Esophagus muscularis mucosa (tissue), 3 donors: ENCODE measurements at regions not wholly inside any gene's neighbourhood (a gene's known extent, or its start where the extent isn't known, plus 50 kb on each side); places are given as distances from the start of the nearest gene placed in this dataset.

ENCODE experiments used
- POLR2A ChIP-seq: fragments of 450-650 bp; IDR thresholded peaks from one replicate; pipeline ENCODE4 v1.6.1; 2017; ENCODE audit warnings: antibody characterized with exemption, moderate library complexity, mild to moderate bottlenecking, low read depth
- POLR2AphosphoS5 ChIP-seq, 2 donors: sonication (generic); formaldehyde crosslinking; IDR thresholded peaks; one replicate each; pipeline ENCODE4 v1.6.1; 2017; ENCODE audit warnings: antibody characterized with exemption in 2 of 2
- TF ChIP-seq, protein P1 (sequence below), 3 experiments: fragments of 200-600 bp in 2 of 3; fragments of 450-650 bp in 1 of 3; sonication (generic) in 2 of 3; IDR thresholded peaks; one replicate each; pipeline ENCODE4 v1.5.1; 2017 to 2019; ENCODE audit warnings: antibody characterized with exemption in 3 of 3, mild to moderate bottlenecking in 2 of 3, moderate library complexity in 1 of 3

DNA sequence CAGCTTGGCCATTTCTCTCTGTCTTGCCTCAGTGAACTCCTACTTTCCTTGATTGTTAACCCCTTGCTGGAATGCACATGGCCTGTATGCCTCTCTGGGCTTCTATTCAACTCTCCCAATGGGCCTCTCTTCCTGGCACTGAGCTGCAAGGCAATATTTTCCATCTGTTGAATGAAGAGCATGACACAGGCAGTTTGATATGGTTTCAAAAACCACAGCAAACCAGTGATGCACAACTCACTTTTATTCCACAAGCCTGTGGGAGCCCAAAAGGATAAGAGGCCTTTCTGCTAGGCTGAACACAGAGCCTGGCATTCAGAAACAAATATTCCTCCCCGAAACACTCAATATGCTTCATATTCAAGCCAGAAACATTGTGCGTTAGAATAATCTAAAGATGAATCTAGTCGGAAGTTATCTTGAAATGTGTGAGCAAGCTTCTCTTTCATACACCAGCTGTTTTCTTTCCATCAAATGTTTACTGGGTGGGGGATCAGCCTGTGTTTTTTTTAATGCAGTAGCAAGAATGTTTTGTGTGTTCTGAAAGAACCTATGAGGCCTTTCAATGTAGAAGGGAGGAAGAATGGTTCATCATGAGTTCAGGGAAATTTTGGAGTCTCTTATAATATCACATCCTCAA is 443.1 kb upstream of the SPRY2 start:
- TF ChIP-seq, protein P1, sequence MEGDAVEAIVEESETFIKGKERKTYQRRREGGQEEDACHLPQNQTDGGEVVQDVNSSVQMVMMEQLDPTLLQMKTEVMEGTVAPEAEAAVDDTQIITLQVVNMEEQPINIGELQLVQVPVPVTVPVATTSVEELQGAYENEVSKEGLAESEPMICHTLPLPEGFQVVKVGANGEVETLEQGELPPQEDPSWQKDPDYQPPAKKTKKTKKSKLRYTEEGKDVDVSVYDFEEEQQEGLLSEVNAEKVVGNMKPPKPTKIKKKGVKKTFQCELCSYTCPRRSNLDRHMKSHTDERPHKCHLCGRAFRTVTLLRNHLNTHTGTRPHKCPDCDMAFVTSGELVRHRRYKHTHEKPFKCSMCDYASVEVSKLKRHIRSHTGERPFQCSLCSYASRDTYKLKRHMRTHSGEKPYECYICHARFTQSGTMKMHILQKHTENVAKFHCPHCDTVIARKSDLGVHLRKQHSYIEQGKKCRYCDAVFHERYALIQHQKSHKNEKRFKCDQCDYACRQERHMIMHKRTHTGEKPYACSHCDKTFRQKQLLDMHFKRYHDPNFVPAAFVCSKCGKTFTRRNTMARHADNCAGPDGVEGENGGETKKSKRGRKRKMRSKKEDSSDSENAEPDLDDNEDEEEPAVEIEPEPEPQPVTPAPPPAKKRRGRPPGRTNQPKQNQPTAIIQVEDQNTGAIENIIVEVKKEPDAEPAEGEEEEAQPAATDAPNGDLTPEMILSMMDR (IDR thresholded peaks at IDR 0.05) = no peak
- no peak for TF ChIP-seq POLR2A
- no peak for TF ChIP-seq POLR2AphosphoS5 (IDR thresholded peaks at IDR 0.05)
